ENCODE measurements at regions not wholly inside any gene's neighbourhood (a gene's known extent, or its start where the extent isn't known, plus 50 kb on each side); places are given as distances from the start of the nearest gene placed in this dataset.

- no peak for DNase-seq
These were observed 61.7 kb upstream of the XYLT1 start for GRCh38 chr16:17532338-17532995.

GRCh38 chr16:17529982-17530760 lies 59.4 kb upstream of the XYLT1 start:
- no peak for DNase-seq

DNA sequence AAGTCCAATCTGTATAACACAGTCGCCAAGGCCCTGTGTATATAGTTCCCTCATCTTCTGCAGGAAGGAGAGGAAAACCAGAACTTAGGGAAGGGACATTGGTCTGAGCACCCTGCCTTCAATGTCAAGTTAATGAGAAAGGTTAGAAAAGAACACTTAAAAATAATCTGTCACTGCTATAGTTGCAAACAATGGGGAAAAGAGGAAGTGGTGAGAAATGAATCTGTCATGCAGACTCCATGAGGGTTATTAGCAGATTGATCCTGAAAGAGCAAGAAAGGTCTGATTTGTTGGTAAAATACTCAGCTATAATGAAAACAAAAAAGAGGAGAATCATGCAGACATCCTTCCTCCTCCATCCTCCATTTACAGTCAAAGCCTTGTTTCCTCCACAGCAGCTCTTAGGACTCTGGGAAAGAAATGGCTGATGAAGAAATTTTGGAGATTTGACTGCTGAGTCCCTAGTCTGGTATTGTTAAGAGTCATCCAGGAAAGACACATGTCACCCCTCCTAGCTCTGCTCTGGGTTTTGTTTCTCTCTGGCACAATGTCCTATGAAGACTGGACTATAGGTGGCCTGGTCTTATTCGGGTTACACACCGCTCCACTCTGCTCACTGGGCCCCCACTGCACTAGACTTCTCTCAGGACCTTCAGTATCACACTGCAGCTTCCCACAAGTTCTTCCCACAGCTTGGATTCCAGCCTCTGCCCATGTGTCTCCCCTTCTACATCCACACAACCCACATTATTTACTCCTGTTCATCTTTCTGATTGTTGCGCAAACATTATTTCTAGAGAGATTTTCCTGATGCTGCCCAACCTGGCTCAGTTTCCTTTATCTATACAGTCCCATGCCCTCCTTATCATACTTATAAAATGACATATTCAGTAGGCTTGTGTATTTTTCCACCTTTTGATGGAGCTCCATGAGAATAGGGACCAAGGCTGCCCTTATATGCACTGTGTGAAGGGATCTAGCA lies 56.5 kb upstream of the XYLT1 start:
- no peak for DNase-seq

- no peak for DNase-seq
These were observed 53.9 kb upstream of the XYLT1 start for GRCh38 chr16:17524656-17525055.

DNA sequence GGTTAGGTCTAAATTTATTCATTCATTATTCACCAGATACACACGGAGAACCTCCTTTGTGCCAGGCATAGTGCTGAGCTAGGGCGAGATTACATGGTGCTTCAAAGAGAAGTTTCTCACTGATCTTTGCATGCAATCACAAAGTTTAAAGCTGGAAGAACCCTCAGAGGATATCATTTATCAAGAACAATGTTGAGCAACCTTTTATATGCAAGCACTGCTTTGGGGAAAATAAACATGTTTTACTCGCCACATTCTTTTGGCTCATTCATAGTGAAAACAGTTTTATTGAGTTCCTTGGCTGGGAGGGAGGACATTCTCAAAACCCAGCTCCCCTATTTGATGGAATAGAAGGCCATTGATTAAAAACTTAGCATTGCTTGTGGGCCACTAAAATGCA lies 49.8 kb upstream of the XYLT1 start:
- no peak for DNase-seq

Data from NCI-H774 (cell line).